ENCODE measurements at regions not wholly inside any gene's neighbourhood (a gene's known extent, or its start where the extent isn't known, plus 50 kb on each side); places are given as distances from the start of the nearest gene placed in this dataset.

GRCh38 chr11:8793114-8793777 is 110.7 kb downstream of the RPL27A start:
- DNase-seq (ENCODE audit: low spot score): no peak
- H3K27ac Mint-ChIP-seq: no peak overlapping the region
- no peaks in the 10 kb centered on the region for H3K9me3 Mint-ChIP-seq
- no peaks in the 10 kb centered on the region for H3K36me3 Mint-ChIP-seq (ENCODE audit: low read depth)
- H3K4me1 Mint-ChIP-seq (ENCODE audit: low read depth): peaks cover 1% of the 10 kb centered on the region
- H3K27me3 Mint-ChIP-seq (ENCODE audit: low read depth): peaks cover 8% of the 10 kb centered on the region
- H3K4me3 Mint-ChIP-seq (ENCODE audit: low read depth): no peak overlapping the region
- intact Hi-C loops (cut with micrococcal nuclease): no loop called here

GRCh38 chr11:8794126-8794525 is 111.5 kb downstream of the RPL27A start:
- Mint-ChIP-seq H3K4me3 (ENCODE audit: low read depth) (no peak overlapping the region), H3K36me3 (ENCODE audit: low read depth) (no peaks in the 10 kb centered on the region)
- intact Hi-C loops (cut with micrococcal nuclease): no loop called here

GRCh38 chr11:8794677-8795103 is 112.1 kb downstream of the RPL27A start:
- intact Hi-C loops (cut with micrococcal nuclease): no loop called here
- Mint-ChIP-seq H3K4me3 (ENCODE audit: low read depth) (no peak overlapping the region), H3K27me3 (ENCODE audit: low read depth) (peaks cover 10% of the 10 kb centered on the region), H3K27ac (no peak overlapping the region), H3K4me1 (ENCODE audit: low read depth) (no peaks in the 10 kb centered on the region), H3K9me3 (no peaks in the 10 kb centered on the region), H3K36me3 (ENCODE audit: low read depth) (no peaks in the 10 kb centered on the region)
- no peak for DNase-seq (ENCODE audit: low spot score)

More at GRCh38 chr11:8794126-8794525, 111.5 kb downstream of the RPL27A start:
- H3K27ac Mint-ChIP-seq: no peak overlapping the region
- peaks cover 10% of the 10 kb centered on the region for H3K27me3 Mint-ChIP-seq (ENCODE audit: low read depth)
- H3K4me1 Mint-ChIP-seq (ENCODE audit: low read depth): peaks cover 1% of the 10 kb centered on the region
- no peaks in the 10 kb centered on the region for H3K9me3 Mint-ChIP-seq
- DNase-seq (ENCODE audit: low spot score): no peak

GRCh38 chr11:8796941-8797340 is 114.0 kb upstream of the AKIP1 start:
- Mint-ChIP-seq H3K4me1 (ENCODE audit: low read depth) (no peaks in the 10 kb centered on the region), H3K27ac (no peak overlapping the region), H3K9me3 (no peaks in the 10 kb centered on the region), H3K27me3 (ENCODE audit: low read depth) (peaks cover 10% of the 10 kb centered on the region), H3K36me3 (ENCODE audit: low read depth) (no peaks in the 10 kb centered on the region), H3K4me3 (ENCODE audit: low read depth) (no peak overlapping the region)
- intact Hi-C loops (cut with micrococcal nuclease): no loop called here
- no peak for DNase-seq (ENCODE audit: low spot score)

- Mint-ChIP-seq H3K4me1 (ENCODE audit: low read depth) (no peaks in the 10 kb centered on the region), H3K9me3 (no peaks in the 10 kb centered on the region)
Measured at GRCh38 chr11:8799273-8799672, 111.7 kb upstream of the AKIP1 start.

GRCh38 chr11:8800520-8801110 is 110.4 kb upstream of the AKIP1 start:
- Mint-ChIP-seq H3K27ac (no peak overlapping the region), H3K4me1 (ENCODE audit: low read depth) (no peaks in the 10 kb centered on the region), H3K9me3 (no peaks in the 10 kb centered on the region), H3K27me3 (ENCODE audit: low read depth) (peaks cover 7% of the 10 kb centered on the region), H3K36me3 (ENCODE audit: low read depth) (no peaks in the 10 kb centered on the region), H3K4me3 (ENCODE audit: low read depth) (no peak overlapping the region)
- DNase-seq (ENCODE audit: low spot score): no peak
- intact Hi-C loops (cut with micrococcal nuclease): no loop called here

More at GRCh38 chr11:8799273-8799672, 111.7 kb upstream of the AKIP1 start:
- H3K36me3 Mint-ChIP-seq (ENCODE audit: low read depth): no peaks in the 10 kb centered on the region
- H3K4me3 Mint-ChIP-seq (ENCODE audit: low read depth): no peak overlapping the region
- intact Hi-C loops (cut with micrococcal nuclease): no loop called here
- H3K27me3 Mint-ChIP-seq (ENCODE audit: low read depth): peaks cover 7% of the 10 kb centered on the region
- no peak for DNase-seq (ENCODE audit: low spot score)
- H3K27ac Mint-ChIP-seq: no peak overlapping the region

GRCh38 chr11:8801121-8801520 is 109.9 kb upstream of the AKIP1 start:
- no peak for DNase-seq (ENCODE audit: low spot score)
- no peak overlapping the region for H3K27ac Mint-ChIP-seq
- H3K9me3 Mint-ChIP-seq: no peaks in the 10 kb centered on the region
- intact Hi-C loops (cut with micrococcal nuclease): no loop called here
- H3K4me1 Mint-ChIP-seq (ENCODE audit: low read depth): no peaks in the 10 kb centered on the region
- H3K36me3 Mint-ChIP-seq (ENCODE audit: low read depth): no peaks in the 10 kb centered on the region
- no peak overlapping the region for H3K4me3 Mint-ChIP-seq (ENCODE audit: low read depth)
- peaks cover 7% of the 10 kb centered on the region for H3K27me3 Mint-ChIP-seq (ENCODE audit: low read depth)

- no peak overlapping the region for H3K4me3 Mint-ChIP-seq (ENCODE audit: low read depth)
- no peaks in the 10 kb centered on the region for H3K4me1 Mint-ChIP-seq (ENCODE audit: low read depth)
- H3K27me3 Mint-ChIP-seq (ENCODE audit: low read depth): peaks cover 7% of the 10 kb centered on the region
- intact Hi-C loops (cut with micrococcal nuclease): no loop called here
- no peaks in the 10 kb centered on the region for H3K9me3 Mint-ChIP-seq
- no peak for DNase-seq (ENCODE audit: low spot score)
- no peak overlapping the region for H3K27ac Mint-ChIP-seq
- H3K36me3 Mint-ChIP-seq (ENCODE audit: low read depth): no peaks in the 10 kb centered on the region
Measured at GRCh38 chr11:8802251-8802650, 108.7 kb upstream of the AKIP1 start.

GRCh38 chr11:8803973-8804372 is 107.0 kb upstream of the AKIP1 start:
- Mint-ChIP-seq H3K27ac (no peak overlapping the region), H3K4me3 (ENCODE audit: low read depth) (no peak overlapping the region), H3K36me3 (ENCODE audit: low read depth) (no peaks in the 10 kb centered on the region), H3K4me1 (ENCODE audit: low read depth) (no peaks in the 10 kb centered on the region), H3K9me3 (no peaks in the 10 kb centered on the region), H3K27me3 (ENCODE audit: low read depth) (peaks cover 1% of the 10 kb centered on the region)
- intact Hi-C loops (cut with micrococcal nuclease): no loop called here
- DNase-seq (ENCODE audit: low spot score): no peak

GRCh38 chr11:8805296-8805695 is 105.7 kb upstream of the AKIP1 start:
- H3K27ac Mint-ChIP-seq: no peak overlapping the region
- peaks cover 8% of the 10 kb centered on the region for H3K27me3 Mint-ChIP-seq (ENCODE audit: low read depth)
- DNase-seq (ENCODE audit: low spot score): no peak
- no peak overlapping the region for H3K4me3 Mint-ChIP-seq (ENCODE audit: low read depth)
- H3K9me3 Mint-ChIP-seq: no peaks in the 10 kb centered on the region
- H3K36me3 Mint-ChIP-seq (ENCODE audit: low read depth): no peaks in the 10 kb centered on the region
- intact Hi-C loops (cut with micrococcal nuclease): no loop called here
- no peaks in the 10 kb centered on the region for H3K4me1 Mint-ChIP-seq (ENCODE audit: low read depth)

GRCh38 chr11:8806974-8807373 is 104.0 kb upstream of the AKIP1 start:
- intact Hi-C loops (cut with micrococcal nuclease): no loop called here
- H3K27me3 Mint-ChIP-seq (ENCODE audit: low read depth): peaks cover 20% of the 10 kb centered on the region
- peaks cover 5% of the 10 kb centered on the region for H3K4me1 Mint-ChIP-seq (ENCODE audit: low read depth)

GRCh38 chr11:8807544-8808225 is 103.3 kb upstream of the AKIP1 start:
- Mint-ChIP-seq H3K4me1 (ENCODE audit: low read depth) (peaks cover 5% of the 10 kb centered on the region), H3K27ac (no peak overlapping the region), H3K4me3 (ENCODE audit: low read depth) (no peak overlapping the region), H3K9me3 (no peaks in the 10 kb centered on the region), H3K36me3 (ENCODE audit: low read depth) (no peaks in the 10 kb centered on the region), H3K27me3 (ENCODE audit: low read depth) (peaks cover 22% of the 10 kb centered on the region)
- intact Hi-C loops (cut with micrococcal nuclease): no loop called here
- DNase-seq (ENCODE audit: low spot score): no peak

More at GRCh38 chr11:8806974-8807373, 104.0 kb upstream of the AKIP1 start:
- DNase-seq (ENCODE audit: low spot score): no peak
- no peaks in the 10 kb centered on the region for H3K36me3 Mint-ChIP-seq (ENCODE audit: low read depth)
- no peaks in the 10 kb centered on the region for H3K9me3 Mint-ChIP-seq
- no peak overlapping the region for H3K4me3 Mint-ChIP-seq (ENCODE audit: low read depth)
- no peak overlapping the region for H3K27ac Mint-ChIP-seq

- H3K9me3 Mint-ChIP-seq: no peaks in the 10 kb centered on the region
- no peak overlapping the region for H3K27ac Mint-ChIP-seq
- peaks cover 22% of the 10 kb centered on the region for H3K27me3 Mint-ChIP-seq (ENCODE audit: low read depth)
- intact Hi-C loops (cut with micrococcal nuclease): no loop called here
- H3K36me3 Mint-ChIP-seq (ENCODE audit: low read depth): no peaks in the 10 kb centered on the region
- DNase-seq (ENCODE audit: low spot score): no peak
- H3K4me3 Mint-ChIP-seq (ENCODE audit: low read depth): no peak overlapping the region
- H3K4me1 Mint-ChIP-seq (ENCODE audit: low read depth): peaks cover 5% of the 10 kb centered on the region
Measured at GRCh38 chr11:8808226-8808585, 102.8 kb upstream of the AKIP1 start.

Data from activated T-helper 2 cell treated with anti-CD3 and anti-CD28 coated beads, Interferon-gamma antibody, Interleukin-2, Interleukin-4, amounts not matched to agents 10 μg/mL and 5 μg/mL and 100 μg/mL, durations not matched to agents 14 hours and 24 hours and 36 hours (primary cell).